ENCODE measurements at regions not wholly inside any gene's neighbourhood (a gene's known extent, or its start where the extent isn't known, plus 50 kb on each side); places are given as distances from the start of the nearest gene placed in this dataset.

DNA sequence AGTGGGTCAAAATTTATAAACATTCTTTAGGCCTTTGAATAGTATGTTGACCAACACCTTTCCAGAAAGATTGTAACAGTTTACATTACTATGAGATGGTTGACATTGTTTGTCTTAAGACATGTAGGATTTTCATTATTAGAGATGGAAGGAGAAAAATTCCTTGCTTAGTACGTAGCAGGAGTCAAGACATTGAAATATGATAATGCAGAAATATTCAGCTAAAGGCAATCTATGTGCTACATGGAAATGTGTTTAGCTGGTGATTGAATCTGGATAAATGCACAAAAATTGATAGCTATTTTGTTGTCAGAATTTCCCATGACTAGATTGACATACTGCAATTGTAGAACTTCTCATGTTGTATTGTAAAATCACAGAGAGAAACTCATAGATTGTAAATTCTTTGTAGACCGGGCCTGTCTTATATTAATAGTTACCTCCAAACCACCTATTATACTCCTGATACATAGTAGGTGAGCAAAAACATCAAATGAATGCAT lies 370.4 kb upstream of the CBLB start:
- Mint-ChIP-seq H3K4me3 (ENCODE audit: unreplicated experiment) (no peak overlapping the region), H3K36me3 (ENCODE audit: low read depth) (no peaks in the 10 kb centered on the region), H3K4me1 (ENCODE audit: low read depth) (no peaks in the 10 kb centered on the region), H3K27me3 (ENCODE audit: low read depth) (no peaks in the 10 kb centered on the region), H3K9me3 (ENCODE audit: low read depth) (peaks cover 4% of the 10 kb centered on the region), H3K27ac (ENCODE audit: unreplicated experiment) (no peak overlapping the region)
- TF ChIP-seq, protein P1, sequence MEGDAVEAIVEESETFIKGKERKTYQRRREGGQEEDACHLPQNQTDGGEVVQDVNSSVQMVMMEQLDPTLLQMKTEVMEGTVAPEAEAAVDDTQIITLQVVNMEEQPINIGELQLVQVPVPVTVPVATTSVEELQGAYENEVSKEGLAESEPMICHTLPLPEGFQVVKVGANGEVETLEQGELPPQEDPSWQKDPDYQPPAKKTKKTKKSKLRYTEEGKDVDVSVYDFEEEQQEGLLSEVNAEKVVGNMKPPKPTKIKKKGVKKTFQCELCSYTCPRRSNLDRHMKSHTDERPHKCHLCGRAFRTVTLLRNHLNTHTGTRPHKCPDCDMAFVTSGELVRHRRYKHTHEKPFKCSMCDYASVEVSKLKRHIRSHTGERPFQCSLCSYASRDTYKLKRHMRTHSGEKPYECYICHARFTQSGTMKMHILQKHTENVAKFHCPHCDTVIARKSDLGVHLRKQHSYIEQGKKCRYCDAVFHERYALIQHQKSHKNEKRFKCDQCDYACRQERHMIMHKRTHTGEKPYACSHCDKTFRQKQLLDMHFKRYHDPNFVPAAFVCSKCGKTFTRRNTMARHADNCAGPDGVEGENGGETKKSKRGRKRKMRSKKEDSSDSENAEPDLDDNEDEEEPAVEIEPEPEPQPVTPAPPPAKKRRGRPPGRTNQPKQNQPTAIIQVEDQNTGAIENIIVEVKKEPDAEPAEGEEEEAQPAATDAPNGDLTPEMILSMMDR (IDR thresholded peaks at IDR 0.05), result no peak
- no peak for DNase-seq (ENCODE audit: low spot score)

DNA sequence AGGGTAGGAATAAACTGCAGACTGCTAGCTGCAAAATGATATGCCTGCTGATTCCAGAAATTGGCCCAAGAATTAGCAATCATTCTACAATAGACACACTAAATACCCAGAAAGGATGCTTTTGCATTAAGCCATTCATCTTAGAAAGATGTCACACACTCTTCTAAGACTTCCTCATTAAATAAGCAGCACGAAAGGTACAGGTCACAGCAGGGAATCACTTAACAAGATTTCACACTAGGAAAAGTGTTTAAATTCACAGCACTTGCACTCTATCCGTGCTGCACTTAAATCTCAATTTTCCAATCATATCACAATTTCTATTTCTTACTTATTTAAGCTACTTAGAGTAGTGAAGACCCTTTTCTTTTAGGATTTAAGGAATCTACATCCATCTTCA lies 372.8 kb upstream of the CBLB start:
- Mint-ChIP-seq H3K27ac (ENCODE audit: unreplicated experiment) (no peak overlapping the region), H3K4me1 (ENCODE audit: low read depth) (no peaks in the 10 kb centered on the region), H3K27me3 (ENCODE audit: low read depth) (no peaks in the 10 kb centered on the region), H3K9me3 (ENCODE audit: low read depth) (peaks cover 4% of the 10 kb centered on the region), H3K4me3 (ENCODE audit: unreplicated experiment) (no peak overlapping the region), H3K36me3 (ENCODE audit: low read depth) (no peaks in the 10 kb centered on the region)
- TF ChIP-seq, protein P1 (IDR thresholded peaks at IDR 0.05), result no peak
- DNase-seq (ENCODE audit: low spot score), result no peak

DNA sequence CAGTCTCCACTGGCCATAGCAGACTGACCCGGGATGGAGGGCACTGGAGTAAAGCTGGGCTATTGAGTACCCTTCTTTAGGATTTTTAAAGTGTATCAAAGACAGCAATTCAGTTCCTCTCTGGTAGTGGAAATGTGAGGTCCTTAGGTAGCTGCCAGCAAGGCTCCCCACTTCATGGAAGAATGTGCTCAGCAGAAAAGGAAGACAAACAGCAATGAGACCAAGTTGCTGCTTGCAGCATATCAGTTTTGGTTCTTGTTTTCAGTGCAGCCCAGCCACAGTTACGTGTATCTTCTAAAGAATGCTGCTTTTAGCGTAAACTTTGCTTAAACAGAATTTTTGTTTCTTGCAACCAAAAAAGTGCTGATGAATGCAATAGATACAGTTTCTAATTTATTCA lies 374.0 kb upstream of the CBLB start:
- no peak overlapping the region for H3K27ac Mint-ChIP-seq (ENCODE audit: unreplicated experiment)
- DNase-seq (ENCODE audit: low spot score), result no peak
- H3K36me3 Mint-ChIP-seq (ENCODE audit: low read depth), result no peaks in the 10 kb centered on the region
- H3K4me1 Mint-ChIP-seq (ENCODE audit: low read depth), result no peaks in the 10 kb centered on the region
- no peak overlapping the region for H3K4me3 Mint-ChIP-seq (ENCODE audit: unreplicated experiment)
- TF ChIP-seq, protein P1 (IDR thresholded peaks at IDR 0.05), result no peak
- H3K9me3 Mint-ChIP-seq (ENCODE audit: low read depth), result no peaks in the 10 kb centered on the region
- no peaks in the 10 kb centered on the region for H3K27me3 Mint-ChIP-seq (ENCODE audit: low read depth)

DNA sequence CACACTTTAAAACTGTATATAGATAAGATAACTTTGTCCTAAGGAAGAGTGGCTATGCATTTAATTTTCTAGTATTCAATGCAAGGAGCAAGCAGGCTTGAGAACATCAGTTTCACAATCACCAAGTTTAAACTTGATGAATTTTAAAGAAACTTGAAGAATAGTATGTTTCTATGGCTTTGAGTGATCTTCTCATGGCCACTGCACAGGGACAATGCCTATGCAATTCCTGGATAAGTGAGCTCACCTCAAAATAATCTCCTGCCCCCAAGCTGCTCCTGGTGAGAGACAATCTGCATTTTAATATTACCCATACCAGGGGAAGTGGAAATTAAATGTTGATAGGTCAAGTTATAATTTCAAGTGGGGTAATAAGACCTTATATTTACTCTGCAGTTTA lies 376.6 kb upstream of the CBLB start:
- Mint-ChIP-seq H3K4me3 (ENCODE audit: unreplicated experiment) (no peak overlapping the region), H3K27ac (ENCODE audit: unreplicated experiment) (no peak overlapping the region), H3K27me3 (ENCODE audit: low read depth) (no peaks in the 10 kb centered on the region), H3K36me3 (ENCODE audit: low read depth) (no peaks in the 10 kb centered on the region), H3K9me3 (ENCODE audit: low read depth) (peaks cover 3% of the 10 kb centered on the region), H3K4me1 (ENCODE audit: low read depth) (no peaks in the 10 kb centered on the region)
- DNase-seq (ENCODE audit: low spot score), result no peak
- TF ChIP-seq, protein P1 (IDR thresholded peaks at IDR 0.05), result no peak

DNA sequence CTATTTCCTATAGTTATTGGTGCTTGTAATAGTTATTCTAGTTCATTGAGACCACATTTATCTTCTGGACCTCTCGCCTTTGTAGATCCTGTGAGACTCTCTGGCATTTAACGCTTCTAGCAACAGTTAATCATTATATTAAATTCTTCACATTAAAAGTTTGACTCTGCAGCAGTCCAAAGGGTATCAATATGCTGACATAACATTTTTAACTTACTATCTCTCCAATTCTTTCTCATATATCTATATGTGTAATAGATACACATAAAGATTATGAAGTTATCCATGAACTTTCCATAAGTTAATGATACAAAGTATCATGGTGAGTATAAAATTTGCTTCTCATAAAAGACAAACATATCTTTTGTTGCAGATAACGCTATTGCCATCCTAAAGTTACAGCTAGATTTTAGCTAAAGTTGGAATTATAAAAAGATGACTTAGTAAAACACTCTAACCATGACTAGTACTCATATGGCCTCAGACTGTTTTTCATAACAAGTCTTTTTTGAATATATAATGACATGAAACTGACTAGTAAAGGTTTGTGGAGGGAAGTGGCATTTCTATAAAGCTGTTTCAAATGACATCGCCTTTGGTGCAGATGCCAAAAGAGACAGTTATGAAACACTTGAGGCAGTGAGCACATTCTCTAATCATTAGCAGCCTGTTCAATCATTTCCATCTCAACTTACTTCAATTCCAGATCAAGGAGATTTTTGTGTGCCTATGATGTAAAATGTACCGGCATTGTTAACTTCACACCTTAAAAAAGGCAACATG lies 379.3 kb upstream of the CBLB start:
- no peaks in the 10 kb centered on the region for H3K27me3 Mint-ChIP-seq (ENCODE audit: low read depth)
- H3K9me3 Mint-ChIP-seq (ENCODE audit: low read depth), result peaks cover 12% of the 10 kb centered on the region
- DNase-seq (ENCODE audit: low spot score), result no peak
- H3K27ac Mint-ChIP-seq (ENCODE audit: unreplicated experiment), result no peak overlapping the region
- no peaks in the 10 kb centered on the region for H3K4me1 Mint-ChIP-seq (ENCODE audit: low read depth)
- TF ChIP-seq, protein P1 (IDR thresholded peaks at IDR 0.05), result no peak
- no peak overlapping the region for H3K4me3 Mint-ChIP-seq (ENCODE audit: unreplicated experiment)
- no peaks in the 10 kb centered on the region for H3K36me3 Mint-ChIP-seq (ENCODE audit: low read depth)

All from chondrocyte (in vitro differentiated cells).